SU-DHL-6 (cell line): ENCODE measurements at regions not wholly inside any gene's neighbourhood (a gene's known extent, or its start where the extent isn't known, plus 50 kb on each side); places are given as distances from the start of the nearest gene placed in this dataset.

Experiments
- H2AFZ ChIP-seq: fragments of 200-600 bp; sonication (generic); 2 replicates; pipeline ENCODE4 v1.6.1; 2014; ENCODE audit warnings: low read depth, mild to moderate bottlenecking, moderate library complexity, mixed read lengths, antibody characterized with exemption, low read length; ENCODE audit not compliant: severe bottlenecking
- H3F3A ChIP-seq: fragments of 200-600 bp; shearing (Covaris generic); 2 replicates; pipeline ENCODE4 v1.6.0; 2016; ENCODE audit warnings: antibody characterized with exemption, mild to moderate bottlenecking; ENCODE audit not compliant: insufficient read depth
- H3K27ac ChIP-seq: fragments of 200-600 bp; sonication (generic); 2 replicates; pipeline ENCODE4 v1.5.1; 2016; ENCODE audit warnings: low read depth, mild to moderate bottlenecking, low read length, moderate library complexity, mixed read lengths
- H3K27me3 ChIP-seq: fragments of 200-600 bp; sonication (generic), shearing (Covaris generic); 2 replicates; pipeline ENCODE4 v1.6.0; 2014; ENCODE audit warnings: mild to moderate bottlenecking, low read length
- H3K36me3 ChIP-seq: fragments of 200-600 bp; sonication (generic); 2 replicates; pipeline ENCODE4 v1.6.1; 2014; ENCODE audit warnings: mild to moderate bottlenecking, low read length, mixed read lengths
- H3K4me2 ChIP-seq: fragments of 300-600, 200-600 bp; shearing (Covaris generic), sonication (generic); 2 replicates; pipeline ENCODE4 v1.6.0; 2014; ENCODE audit warnings: low read length, low read depth, mild to moderate bottlenecking; ENCODE audit not compliant: poor library complexity, severe bottlenecking
- H3K4me3 ChIP-seq: fragments of 200-600 bp; sonication (generic); 2 replicates; pipeline ENCODE4 v1.5.1; 2014; ENCODE audit warnings: antibody characterized with exemption, low read length, mild to moderate bottlenecking, mixed read lengths; ENCODE audit not compliant: insufficient read depth, poor library complexity, severe bottlenecking
- H3K79me2 ChIP-seq: fragments of 200-600 bp; sonication (generic); 2 replicates; pipeline ENCODE4 v1.6.1; 2014; ENCODE audit warnings: mild to moderate bottlenecking, low read length, moderate library complexity; ENCODE audit not compliant: insufficient read depth
- H3K9ac ChIP-seq: fragments of 200-600 bp; sonication (generic); 2 replicates; pipeline ENCODE4 v1.7.0; 2014; ENCODE audit warnings: mild to moderate bottlenecking, low read length
- H3K9me2 ChIP-seq: fragments of 200-600 bp; sonication (generic); replicated peaks from 2 replicates; pipeline ENCODE4 v1.6.1; 2014; ENCODE audit warnings: low read length; ENCODE audit not compliant: insufficient read depth
- H3K9me3 ChIP-seq: fragments of 200-600 bp; sonication (generic); 2 replicates; pipeline ENCODE4 v1.6.1; 2014; ENCODE audit warnings: low read length, mixed read lengths; ENCODE audit not compliant: insufficient read depth
- H4K20me1 ChIP-seq: fragments of 200-600 bp; sonication (generic); 2 replicates; pipeline ENCODE4 v1.6.1; 2014; ENCODE audit warnings: low read depth, mild to moderate bottlenecking, antibody characterized with exemption, low read length, moderate library complexity, mixed read lengths
- EZH2phosphoT487 ChIP-seq: fragments of 200-600 bp; sonication (generic), shearing (Covaris generic); conservative IDR thresholded peaks from 2 replicates; pipeline ENCODE4 v1.6.1; 2018; ENCODE audit warnings: mild to moderate bottlenecking, antibody characterized with exemption, low read length, moderate library complexity, mixed read lengths
- TF ChIP-seq, protein P1 (sequence below): fragments of 200-600 bp; sonication (generic); IDR thresholded peaks from one replicate; pipeline ENCODE4 v1.5.1; 2017; ENCODE audit warnings: antibody characterized with exemption, mild to moderate bottlenecking, low read length, moderate library complexity; ENCODE audit not compliant: insufficient read depth, poor library complexity, severe bottlenecking

DNA sequence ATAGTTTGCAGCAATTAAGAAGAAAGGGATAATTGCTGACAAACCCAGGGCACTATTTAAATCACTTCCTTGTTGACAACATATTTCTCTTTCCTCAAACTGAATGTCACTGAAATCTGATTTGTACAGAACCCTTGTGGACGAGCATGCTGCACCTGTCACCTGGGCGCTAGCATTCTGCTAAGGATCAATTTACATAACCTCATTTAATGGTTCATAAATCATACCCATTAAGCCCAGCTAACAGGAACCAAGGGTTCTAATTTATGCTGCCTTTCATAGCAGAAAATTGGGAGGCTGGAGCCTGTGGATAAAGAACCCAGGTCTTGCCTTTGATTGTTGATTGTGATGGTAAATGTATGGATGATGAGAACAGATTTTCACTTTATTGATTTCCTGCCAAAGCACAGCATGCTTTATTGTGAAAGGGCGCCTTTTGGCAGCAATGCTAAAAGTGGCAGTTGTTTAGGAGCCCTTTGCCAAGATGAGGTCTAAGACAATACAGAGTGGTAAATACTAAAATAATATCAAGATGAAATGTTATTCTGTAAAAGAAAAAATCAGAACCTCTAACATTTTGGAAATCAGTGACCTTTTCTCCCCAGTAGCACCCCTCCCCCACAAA is 95.4 kb downstream of the NKX2-1 start:
- no peak for TF ChIP-seq EZH2phosphoT487
- TF ChIP-seq, protein P1, sequence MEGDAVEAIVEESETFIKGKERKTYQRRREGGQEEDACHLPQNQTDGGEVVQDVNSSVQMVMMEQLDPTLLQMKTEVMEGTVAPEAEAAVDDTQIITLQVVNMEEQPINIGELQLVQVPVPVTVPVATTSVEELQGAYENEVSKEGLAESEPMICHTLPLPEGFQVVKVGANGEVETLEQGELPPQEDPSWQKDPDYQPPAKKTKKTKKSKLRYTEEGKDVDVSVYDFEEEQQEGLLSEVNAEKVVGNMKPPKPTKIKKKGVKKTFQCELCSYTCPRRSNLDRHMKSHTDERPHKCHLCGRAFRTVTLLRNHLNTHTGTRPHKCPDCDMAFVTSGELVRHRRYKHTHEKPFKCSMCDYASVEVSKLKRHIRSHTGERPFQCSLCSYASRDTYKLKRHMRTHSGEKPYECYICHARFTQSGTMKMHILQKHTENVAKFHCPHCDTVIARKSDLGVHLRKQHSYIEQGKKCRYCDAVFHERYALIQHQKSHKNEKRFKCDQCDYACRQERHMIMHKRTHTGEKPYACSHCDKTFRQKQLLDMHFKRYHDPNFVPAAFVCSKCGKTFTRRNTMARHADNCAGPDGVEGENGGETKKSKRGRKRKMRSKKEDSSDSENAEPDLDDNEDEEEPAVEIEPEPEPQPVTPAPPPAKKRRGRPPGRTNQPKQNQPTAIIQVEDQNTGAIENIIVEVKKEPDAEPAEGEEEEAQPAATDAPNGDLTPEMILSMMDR = no peak
- Histone ChIP-seq H4K20me1 (no peaks in the 10 kb centered on the region), H3K9me2 (no peaks in the 10 kb centered on the region), H3K9me3 (no peaks in the 10 kb centered on the region), H3K79me2 (no peaks in the 10 kb centered on the region), H3K4me3 (no peak overlapping the region), H3K27me3 (no peaks in the 10 kb centered on the region), H3F3A (no peaks in the 10 kb centered on the region), H3K27ac (no peak overlapping the region), H3K4me2 (no peak overlapping the region), H3K36me3 (no peaks in the 10 kb centered on the region), H3K9ac (no peak overlapping the region), H2AFZ (no peak overlapping the region)

- H3F3A ChIP-seq = no peaks in the 10 kb centered on the region
- no peak overlapping the region for H3K4me2 ChIP-seq
- no peaks in the 10 kb centered on the region for H4K20me1 ChIP-seq
- no peak overlapping the region for H2AFZ ChIP-seq
- no peaks in the 10 kb centered on the region for H3K27me3 ChIP-seq
- H3K79me2 ChIP-seq = no peaks in the 10 kb centered on the region
- no peak overlapping the region for H3K27ac ChIP-seq
- no peak for TF ChIP-seq EZH2phosphoT487
- TF ChIP-seq, protein P1 = no peak
- H3K9ac ChIP-seq = no peak overlapping the region
- no peaks in the 10 kb centered on the region for H3K9me3 ChIP-seq
- H3K4me3 ChIP-seq = no peak overlapping the region
- H3K9me2 ChIP-seq = no peaks in the 10 kb centered on the region
- no peaks in the 10 kb centered on the region for H3K36me3 ChIP-seq
These were observed 96.6 kb downstream of the NKX2-1 start for GRCh38 chr14:36423430-36423829.

- TF ChIP-seq, protein P1 = no peak
- no peak for TF ChIP-seq EZH2phosphoT487
- H4K20me1 ChIP-seq = no peaks in the 10 kb centered on the region
- H3K36me3 ChIP-seq = no peaks in the 10 kb centered on the region
- H3K79me2 ChIP-seq = no peaks in the 10 kb centered on the region
- no peaks in the 10 kb centered on the region for H3K9me2 ChIP-seq
- H3K9me3 ChIP-seq = no peaks in the 10 kb centered on the region
- no peak overlapping the region for H3K9ac ChIP-seq
- no peaks in the 10 kb centered on the region for H3K27me3 ChIP-seq
- H3F3A ChIP-seq = no peaks in the 10 kb centered on the region
- H2AFZ ChIP-seq = no peak overlapping the region
- H3K27ac ChIP-seq = no peak overlapping the region
- no peak overlapping the region for H3K4me2 ChIP-seq
- no peak overlapping the region for H3K4me3 ChIP-seq
These were observed 99.8 kb upstream of the MBIP start for GRCh38 chr14:36420149-36420687.
